ENCODE measurements at regions not wholly inside any gene's neighbourhood (a gene's known extent, or its start where the extent isn't known, plus 50 kb on each side); places are given as distances from the start of the nearest gene placed in this dataset.

- no peak for TF ChIP-seq CTCF (IDR thresholded peaks at IDR 0.05; ENCODE audit: low read length)
- TF ChIP-seq EZH2 (IDR thresholded peaks at IDR 0.05; ENCODE audit: borderline replicate concordance, low read length): no peak
These were observed 66.9 kb upstream of the PPARGC1A start for GRCh38 chr4:23956601-23957364.

Data from OCI-LY1 (cell line).